ENCODE measurements at regions not wholly inside any gene's neighbourhood (a gene's known extent, or its start where the extent isn't known, plus 50 kb on each side); places are given as distances from the start of the nearest gene placed in this dataset.

DNA sequence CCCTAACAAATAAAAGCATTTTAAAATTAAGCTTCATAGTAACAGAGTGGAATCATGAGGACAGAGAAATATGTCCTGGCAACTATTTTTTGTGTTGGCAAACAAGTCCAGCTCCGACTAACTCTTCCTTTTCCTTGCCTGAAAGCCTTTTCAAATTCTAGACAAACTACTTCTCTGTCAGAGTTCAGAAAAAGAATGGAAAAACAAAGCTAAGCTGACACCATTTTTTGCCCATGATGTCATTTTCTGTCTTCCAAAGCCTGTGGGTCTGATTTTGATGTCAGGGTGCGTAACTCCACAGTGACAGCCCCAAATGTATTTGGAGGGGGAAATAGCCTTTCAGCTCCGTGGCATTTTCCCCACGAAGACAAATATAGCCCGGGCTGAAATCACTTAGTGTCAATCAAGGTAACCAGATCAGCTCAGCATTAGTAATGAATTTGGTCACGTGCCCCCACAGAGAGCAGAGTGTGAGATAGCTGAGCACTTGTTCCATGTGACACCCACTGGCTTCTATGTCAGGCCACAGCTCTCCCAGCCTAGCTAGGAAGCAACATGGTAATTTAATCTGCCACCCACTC, 233.0 kb upstream of the SIX2 start:
- H3K14ac ChIP-seq (ENCODE audit: low read length in 2 of 2), result no peak overlapping the region

DNA sequence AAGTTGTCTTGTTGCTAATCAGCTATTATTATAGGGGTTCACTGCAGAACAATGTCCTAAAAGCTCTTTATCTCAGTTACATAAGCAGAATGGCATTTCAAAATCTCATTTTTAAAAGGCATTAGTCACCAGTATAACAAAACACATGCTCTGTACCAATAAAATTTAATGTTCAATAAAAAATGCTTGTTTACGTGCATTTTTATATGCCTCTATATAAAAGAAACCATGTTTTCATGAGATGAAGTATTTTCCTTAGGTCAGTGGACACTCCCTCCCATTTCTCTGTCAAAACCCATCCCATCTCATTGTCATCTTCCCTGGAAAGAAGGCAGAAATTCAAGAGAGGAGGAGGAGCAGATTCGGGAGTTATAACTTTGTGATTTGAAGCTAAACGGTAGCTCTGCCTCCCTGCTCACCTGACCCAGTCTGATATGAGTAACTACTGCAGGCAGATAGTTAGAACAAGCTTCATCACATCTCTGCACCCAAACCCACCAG, 231.9 kb upstream of the SIX2 start:
- Histone ChIP-seq H2AFZ (ENCODE audit: low read depth, low read length) (no peak overlapping the region), H3K9me3 (ENCODE audit: control insufficient read depth, low read length) (no peaks in the 10 kb centered on the region), H2BK15ac (ENCODE audit: low read depth, poor library complexity, severe bottlenecking) (no peak overlapping the region), H2BK12ac (ENCODE audit: low read length in 2 of 2) (no peak overlapping the region), H3K36me3 (ENCODE audit: control insufficient read depth in 1 of 2, insufficient read depth in 2 of 2, low read depth in 1 of 2, low read length in 2 of 2) (no peaks in the 10 kb centered on the region), H2BK120ac (ENCODE audit: low read depth, low read length) (no peak overlapping the region), H3K23ac (ENCODE audit: low read length in 2 of 2) (no peak overlapping the region), H3K18ac (ENCODE audit: low read depth in 1 of 2, low read length in 2 of 2) (peak overlapping the region in 1 of 2 experiments; percentile 29), H3K4me3 (ENCODE audit: insufficient read depth in 1 of 2, low read depth in 1 of 2, low read length in 2 of 2) (peak overlapping the region in 1 of 2 experiments; percentile 14), H3K4me2 (ENCODE audit: low read length, poor library complexity, severe bottlenecking) (no peak overlapping the region), H3K27me3 (ENCODE audit: control insufficient read depth in 1 of 2, insufficient read depth in 1 of 2, low read length in 2 of 2) (no peaks in the 10 kb centered on the region), H3K27ac (ENCODE audit: low read length, poor library complexity, severe bottlenecking) (no peak overlapping the region), H3K79me1 (replicated peaks; ENCODE audit: low read length, poor library complexity, severe bottlenecking) (no peaks in the 10 kb centered on the region), H3K14ac (ENCODE audit: low read length in 2 of 2) (no peak overlapping the region), H4K91ac (ENCODE audit: low read length) (no peak overlapping the region), H2AK5ac (ENCODE audit: low read length, severe bottlenecking) (peak overlapping the region; percentile 35), H2BK5ac (ENCODE audit: low read depth, low read length, poor library complexity, severe bottlenecking) (no peak overlapping the region), H3K4me1 (ENCODE audit: control insufficient read depth, insufficient read depth, low read depth, low read length) (peaks cover 14% of the 10 kb centered on the region), H4K8ac (ENCODE audit: low read length) (no peak overlapping the region), H3K9ac (ENCODE audit: low read length) (peak overlapping the region; percentile 50), H3K4ac (ENCODE audit: low read depth in 1 of 2, low read length in 2 of 2) (no peak overlapping the region)
- 93% methylated on average over 2 of the region's 3 CpGs for WGBS
- no peak for DNase-seq

More for the DNA sequence above, 233.0 kb upstream of the SIX2 start:
- no peaks in the 10 kb centered on the region for H3K27me3 ChIP-seq (ENCODE audit: control insufficient read depth in 1 of 2, insufficient read depth in 1 of 2, low read length in 2 of 2)
- no peak overlapping the region for H2BK5ac ChIP-seq (ENCODE audit: low read depth, low read length, poor library complexity, severe bottlenecking)
- no peaks in the 10 kb centered on the region for H3K79me1 ChIP-seq (replicated peaks; ENCODE audit: low read length, poor library complexity, severe bottlenecking)
- H3K27ac ChIP-seq (ENCODE audit: low read length, poor library complexity, severe bottlenecking), result peak overlapping the region; percentile 45
- peak overlapping the region; percentile 16 for H2AK5ac ChIP-seq (ENCODE audit: low read length, severe bottlenecking)
- H4K91ac ChIP-seq (ENCODE audit: low read length), result no peak overlapping the region
- DNase-seq, result peak; percentile 19
- H3K4ac ChIP-seq (ENCODE audit: low read depth in 1 of 2, low read length in 2 of 2), result no peak overlapping the region
- no peak overlapping the region for H2BK12ac ChIP-seq (ENCODE audit: low read length in 2 of 2)
- no peak overlapping the region for H4K8ac ChIP-seq (ENCODE audit: low read length)
- H3K9me3 ChIP-seq (ENCODE audit: control insufficient read depth, low read length), result no peaks in the 10 kb centered on the region
- no peak overlapping the region for H3K18ac ChIP-seq (ENCODE audit: low read depth in 1 of 2, low read length in 2 of 2)
- H3K4me1 ChIP-seq (ENCODE audit: control insufficient read depth, insufficient read depth, low read depth, low read length), result peaks cover 14% of the 10 kb centered on the region
- 56% methylated on average over 6 of the region's 6 CpGs for WGBS
- H2BK15ac ChIP-seq (ENCODE audit: low read depth, poor library complexity, severe bottlenecking), result no peak overlapping the region
- H2BK120ac ChIP-seq (ENCODE audit: low read depth, low read length), result no peak overlapping the region
- H3K36me3 ChIP-seq (ENCODE audit: control insufficient read depth in 1 of 2, insufficient read depth in 2 of 2, low read depth in 1 of 2, low read length in 2 of 2), result no peaks in the 10 kb centered on the region
- H3K23ac ChIP-seq (ENCODE audit: low read length in 2 of 2), result no peak overlapping the region
- no peak overlapping the region for H3K4me2 ChIP-seq (ENCODE audit: low read length, poor library complexity, severe bottlenecking)
- H3K9ac ChIP-seq (ENCODE audit: low read length), result peak overlapping the region; percentile 50
- no peak overlapping the region for H3K4me3 ChIP-seq (ENCODE audit: insufficient read depth in 1 of 2, low read depth in 1 of 2, low read length in 2 of 2)
- H2AFZ ChIP-seq (ENCODE audit: low read depth, low read length), result no peak overlapping the region

DNA sequence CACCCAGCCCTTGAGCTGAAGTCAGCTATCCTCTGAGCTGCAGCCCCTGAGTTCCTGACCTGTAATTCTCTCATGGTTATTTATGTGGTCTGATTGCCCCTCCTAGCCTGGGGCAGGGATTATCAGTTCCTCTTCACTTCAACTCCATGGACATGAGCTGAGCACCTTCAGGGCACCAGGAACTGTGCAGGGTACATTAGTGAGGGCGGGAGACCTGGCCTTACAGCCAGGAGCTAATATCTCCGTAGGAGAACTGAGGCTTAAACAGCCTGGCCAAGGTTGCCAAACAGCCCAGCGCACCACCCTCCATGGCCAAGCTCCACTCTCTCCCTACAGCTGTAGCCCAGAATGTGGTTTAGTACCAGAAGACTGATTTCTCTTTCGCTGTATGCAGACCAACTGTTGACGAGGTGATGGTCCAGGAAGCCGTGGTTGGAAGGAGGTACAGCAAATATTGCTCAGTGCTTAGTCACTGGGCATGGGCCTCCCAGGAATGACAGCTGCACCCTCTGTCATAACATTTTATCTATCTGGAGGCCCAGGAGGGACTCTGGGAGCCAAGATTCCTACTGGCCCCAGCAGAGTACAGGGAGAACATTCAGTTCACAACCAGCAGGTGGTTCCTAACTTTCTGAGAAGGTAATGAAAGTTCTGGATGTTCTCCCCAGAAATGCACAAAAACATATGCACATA, 228.7 kb upstream of the SIX2 start:
- Histone ChIP-seq H3K23ac (ENCODE audit: low read length in 2 of 2) (no peak overlapping the region), H4K8ac (ENCODE audit: low read length) (no peak overlapping the region), H3K36me3 (ENCODE audit: control insufficient read depth in 1 of 2, insufficient read depth in 2 of 2, low read depth in 1 of 2, low read length in 2 of 2) (no peaks in the 10 kb centered on the region), H2BK12ac (ENCODE audit: low read length in 2 of 2) (no peak overlapping the region), H2AK5ac (ENCODE audit: low read length, severe bottlenecking) (peak overlapping the region; percentile 4), H3K4me3 (ENCODE audit: insufficient read depth in 1 of 2, low read depth in 1 of 2, low read length in 2 of 2) (no peak overlapping the region), H3K9ac (ENCODE audit: low read length) (peak overlapping the region; percentile 3), H3K79me1 (replicated peaks; ENCODE audit: low read length, poor library complexity, severe bottlenecking) (no peaks in the 10 kb centered on the region), H3K4me2 (ENCODE audit: low read length, poor library complexity, severe bottlenecking) (no peak overlapping the region), H3K9me3 (ENCODE audit: control insufficient read depth, low read length) (no peaks in the 10 kb centered on the region), H3K14ac (ENCODE audit: low read length in 2 of 2) (peak overlapping the region in 1 of 2 experiments; percentile 15), H2BK120ac (ENCODE audit: low read depth, low read length) (no peak overlapping the region), H3K18ac (ENCODE audit: low read depth in 1 of 2, low read length in 2 of 2) (peak overlapping the region in 1 of 2 experiments; percentile 48), H2BK5ac (ENCODE audit: low read depth, low read length, poor library complexity, severe bottlenecking) (no peak overlapping the region), H4K91ac (ENCODE audit: low read length) (no peak overlapping the region), H2AFZ (ENCODE audit: low read depth, low read length) (no peak overlapping the region), H3K27me3 (ENCODE audit: control insufficient read depth in 1 of 2, insufficient read depth in 1 of 2, low read length in 2 of 2) (no peaks in the 10 kb centered on the region), H3K4me1 (ENCODE audit: control insufficient read depth, insufficient read depth, low read depth, low read length) (peaks cover 14% of the 10 kb centered on the region), H2BK15ac (ENCODE audit: low read depth, poor library complexity, severe bottlenecking) (no peak overlapping the region), H3K27ac (ENCODE audit: low read length, poor library complexity, severe bottlenecking) (peak overlapping the region; percentile 14), H3K4ac (ENCODE audit: low read depth in 1 of 2, low read length in 2 of 2) (no peak overlapping the region)
- 45% methylated on average over 6 of the region's 6 CpGs for WGBS
- peak; percentile 74 for DNase-seq

DNA sequence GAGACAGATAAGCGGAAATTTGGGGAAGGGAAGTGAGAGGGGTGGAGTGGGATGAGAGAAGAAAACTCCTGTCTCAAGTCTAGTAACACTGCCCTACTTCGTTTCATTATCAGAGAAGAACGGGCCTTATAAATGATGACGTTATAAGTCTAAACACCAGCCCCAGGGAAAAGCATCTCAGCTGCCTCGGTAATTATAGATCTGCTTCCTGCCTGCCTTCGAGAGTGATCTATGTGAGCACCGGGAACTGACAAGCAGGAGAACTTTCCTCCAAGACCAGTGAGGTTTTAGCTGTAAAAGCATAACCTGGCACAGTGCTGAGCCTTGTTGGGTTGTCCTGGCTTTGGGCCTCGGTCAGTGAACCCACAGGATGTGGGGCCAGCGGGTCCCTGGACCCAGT, 227.9 kb upstream of the SIX2 start:
- DNase-seq, result peak; percentile 37
- Histone ChIP-seq H4K8ac (ENCODE audit: low read length) (no peak overlapping the region), H2AK5ac (ENCODE audit: low read length, severe bottlenecking) (peak overlapping the region; percentile 51), H3K4me1 (ENCODE audit: control insufficient read depth, insufficient read depth, low read depth, low read length) (peaks cover 11% of the 10 kb centered on the region), H3K4ac (ENCODE audit: low read depth in 1 of 2, low read length in 2 of 2) (peak overlapping the region in 1 of 2 experiments; percentile 29), H4K91ac (ENCODE audit: low read length) (peak overlapping the region; percentile 30), H2BK5ac (ENCODE audit: low read depth, low read length, poor library complexity, severe bottlenecking) (no peak overlapping the region), H2BK120ac (ENCODE audit: low read depth, low read length) (no peak overlapping the region), H3K14ac (ENCODE audit: low read length in 2 of 2) (no peak overlapping the region), H2BK12ac (ENCODE audit: low read length in 2 of 2) (no peak overlapping the region), H3K27me3 (ENCODE audit: control insufficient read depth in 1 of 2, insufficient read depth in 1 of 2, low read length in 2 of 2) (no peaks in the 10 kb centered on the region), H3K27ac (ENCODE audit: low read length, poor library complexity, severe bottlenecking) (no peak overlapping the region), H2BK15ac (ENCODE audit: low read depth, poor library complexity, severe bottlenecking) (no peak overlapping the region), H3K79me1 (replicated peaks; ENCODE audit: low read length, poor library complexity, severe bottlenecking) (no peaks in the 10 kb centered on the region), H3K23ac (ENCODE audit: low read length in 2 of 2) (no peak overlapping the region), H3K9ac (ENCODE audit: low read length) (peak overlapping the region; percentile 3), H3K4me3 (ENCODE audit: insufficient read depth in 1 of 2, low read depth in 1 of 2, low read length in 2 of 2) (no peak overlapping the region), H2AFZ (ENCODE audit: low read depth, low read length) (no peak overlapping the region), H3K36me3 (ENCODE audit: control insufficient read depth in 1 of 2, insufficient read depth in 2 of 2, low read depth in 1 of 2, low read length in 2 of 2) (no peaks in the 10 kb centered on the region), H3K9me3 (ENCODE audit: control insufficient read depth, low read length) (no peaks in the 10 kb centered on the region), H3K4me2 (ENCODE audit: low read length, poor library complexity, severe bottlenecking) (no peak overlapping the region), H3K18ac (ENCODE audit: low read depth in 1 of 2, low read length in 2 of 2) (peak overlapping the region in 1 of 2 experiments; percentile 68)
- 55% methylated on average over 9 of the region's 9 CpGs for WGBS
